ENCODE measurements at regions not wholly inside any gene's neighbourhood (a gene's known extent, or its start where the extent isn't known, plus 50 kb on each side); places are given as distances from the start of the nearest gene placed in this dataset.

DNA sequence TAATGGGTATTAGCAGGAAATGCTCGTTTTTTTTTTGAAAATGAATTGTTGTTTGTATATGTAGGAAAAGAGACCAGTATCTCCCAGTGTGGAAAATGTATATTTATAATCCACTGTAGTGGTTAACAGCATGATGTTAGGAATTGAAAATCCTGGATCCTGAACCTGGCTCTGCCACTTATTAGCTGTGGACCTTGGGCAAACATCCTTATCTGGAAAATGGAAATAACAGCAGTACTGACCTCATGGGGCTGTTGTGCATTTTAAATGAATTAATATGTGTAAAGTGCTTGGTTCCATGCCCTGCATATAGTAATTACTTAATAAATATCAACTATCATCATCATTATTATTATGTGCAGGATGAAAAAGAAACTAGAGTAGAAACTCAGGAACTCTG lies 251.3 kb downstream of the CDCA7 start:
- no peaks in the 10 kb centered on the region for H3K79me2 ChIP-seq (ENCODE audit: insufficient read depth, low read length)
- no peak overlapping the region for H3K27ac ChIP-seq (ENCODE audit: low read length)
- H4K20me1 ChIP-seq (ENCODE audit: insufficient read depth, low read length) = no peaks in the 10 kb centered on the region
- H3K36me3 ChIP-seq (ENCODE audit: insufficient read depth, low read length) = no peaks in the 10 kb centered on the region
- H3K9me3 ChIP-seq (ENCODE audit: insufficient read depth, low read length, severe bottlenecking) = no peaks in the 10 kb centered on the region
- H3K9ac ChIP-seq (ENCODE audit: low read depth, low read length) = no peak overlapping the region
- H2AFZ ChIP-seq (ENCODE audit: low read depth, low read length) = no peak overlapping the region
- ATAC-seq (ENCODE audit: insufficient read depth, low read depth) = no peak
- H3K4me2 ChIP-seq (ENCODE audit: insufficient read depth, low read length) = no peak overlapping the region
- no peak for DNase-seq
- TF ChIP-seq, protein P1, sequence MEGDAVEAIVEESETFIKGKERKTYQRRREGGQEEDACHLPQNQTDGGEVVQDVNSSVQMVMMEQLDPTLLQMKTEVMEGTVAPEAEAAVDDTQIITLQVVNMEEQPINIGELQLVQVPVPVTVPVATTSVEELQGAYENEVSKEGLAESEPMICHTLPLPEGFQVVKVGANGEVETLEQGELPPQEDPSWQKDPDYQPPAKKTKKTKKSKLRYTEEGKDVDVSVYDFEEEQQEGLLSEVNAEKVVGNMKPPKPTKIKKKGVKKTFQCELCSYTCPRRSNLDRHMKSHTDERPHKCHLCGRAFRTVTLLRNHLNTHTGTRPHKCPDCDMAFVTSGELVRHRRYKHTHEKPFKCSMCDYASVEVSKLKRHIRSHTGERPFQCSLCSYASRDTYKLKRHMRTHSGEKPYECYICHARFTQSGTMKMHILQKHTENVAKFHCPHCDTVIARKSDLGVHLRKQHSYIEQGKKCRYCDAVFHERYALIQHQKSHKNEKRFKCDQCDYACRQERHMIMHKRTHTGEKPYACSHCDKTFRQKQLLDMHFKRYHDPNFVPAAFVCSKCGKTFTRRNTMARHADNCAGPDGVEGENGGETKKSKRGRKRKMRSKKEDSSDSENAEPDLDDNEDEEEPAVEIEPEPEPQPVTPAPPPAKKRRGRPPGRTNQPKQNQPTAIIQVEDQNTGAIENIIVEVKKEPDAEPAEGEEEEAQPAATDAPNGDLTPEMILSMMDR (IDR thresholded peaks at IDR 0.05; ENCODE audit: borderline replicate concordance, extremely low read depth, low read length, poor library complexity, severe bottlenecking) = no peak
- no peak for TF ChIP-seq EZH2 (IDR thresholded peaks at IDR 0.05; ENCODE audit: borderline replicate concordance, low read depth, low read length, severe bottlenecking)
- no peak overlapping the region for H3K4me3 ChIP-seq (ENCODE audit: low read depth in 1 of 2, low read length in 2 of 2)
- H3K4me1 ChIP-seq (ENCODE audit: insufficient read depth, low read length) = peaks cover 17% of the 10 kb centered on the region
- H3K27me3 ChIP-seq (ENCODE audit: insufficient read depth, low read length, poor library complexity) = peaks cover 2% of the 10 kb centered on the region

DNA sequence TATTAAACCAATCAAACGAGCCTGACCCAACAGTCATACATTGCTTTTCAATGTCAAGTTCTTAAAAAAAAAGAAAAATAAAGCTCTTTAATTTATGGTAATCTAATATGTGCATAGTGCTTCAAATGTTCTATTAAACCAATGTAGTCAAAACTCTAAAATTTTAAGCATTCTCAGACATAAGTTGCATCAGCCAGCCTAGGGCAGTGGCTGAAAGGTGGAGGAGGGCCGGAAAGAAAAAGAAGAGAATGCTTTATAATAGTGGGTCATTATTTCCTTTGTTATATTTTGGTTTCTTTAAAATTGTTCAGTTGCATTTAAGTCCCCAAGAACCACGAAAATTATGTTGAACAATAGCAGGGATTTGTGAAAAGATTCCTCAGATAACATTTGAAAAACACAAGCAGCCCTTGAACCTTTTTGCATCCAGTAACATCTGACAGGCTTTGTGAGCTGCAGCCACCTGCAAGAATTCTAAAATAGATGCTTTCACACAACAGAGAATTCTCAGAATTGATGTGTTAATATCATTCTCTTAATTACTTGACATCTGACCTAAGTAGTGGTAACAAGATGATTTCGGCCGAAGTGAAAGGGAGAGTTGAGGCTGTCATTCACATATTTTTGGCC lies 252.1 kb downstream of the CDCA7 start:
- DNase-seq (peak; percentile 20), ATAC-seq (ENCODE audit: insufficient read depth, low read depth) (peak; percentile 69)
- Histone ChIP-seq H3K79me2 (ENCODE audit: insufficient read depth, low read length) (no peaks in the 10 kb centered on the region), H3K9ac (ENCODE audit: low read depth, low read length) (no peak overlapping the region), H3K27me3 (ENCODE audit: insufficient read depth, low read length, poor library complexity) (peaks cover 2% of the 10 kb centered on the region), H3K36me3 (ENCODE audit: insufficient read depth, low read length) (no peaks in the 10 kb centered on the region), H3K9me3 (ENCODE audit: insufficient read depth, low read length, severe bottlenecking) (no peaks in the 10 kb centered on the region), H3K4me3 (ENCODE audit: low read depth in 1 of 2, low read length in 2 of 2) (no peak overlapping the region), H2AFZ (ENCODE audit: low read depth, low read length) (no peak overlapping the region), H4K20me1 (ENCODE audit: insufficient read depth, low read length) (no peaks in the 10 kb centered on the region), H3K4me1 (ENCODE audit: insufficient read depth, low read length) (peaks cover 17% of the 10 kb centered on the region), H3K27ac (ENCODE audit: low read length) (peak overlapping the region; percentile 15; the same call in 1 of the 2 replicates), H3K4me2 (ENCODE audit: insufficient read depth, low read length) (peak overlapping the region; percentile 20; the same call in 1 of the 2 replicates)
- TF ChIP-seq, protein P1 (IDR thresholded peaks at IDR 0.05; ENCODE audit: borderline replicate concordance, extremely low read depth, low read length, poor library complexity, severe bottlenecking) = no peak
- no peak for TF ChIP-seq EZH2 (IDR thresholded peaks at IDR 0.05; ENCODE audit: borderline replicate concordance, low read depth, low read length, severe bottlenecking)

DNA sequence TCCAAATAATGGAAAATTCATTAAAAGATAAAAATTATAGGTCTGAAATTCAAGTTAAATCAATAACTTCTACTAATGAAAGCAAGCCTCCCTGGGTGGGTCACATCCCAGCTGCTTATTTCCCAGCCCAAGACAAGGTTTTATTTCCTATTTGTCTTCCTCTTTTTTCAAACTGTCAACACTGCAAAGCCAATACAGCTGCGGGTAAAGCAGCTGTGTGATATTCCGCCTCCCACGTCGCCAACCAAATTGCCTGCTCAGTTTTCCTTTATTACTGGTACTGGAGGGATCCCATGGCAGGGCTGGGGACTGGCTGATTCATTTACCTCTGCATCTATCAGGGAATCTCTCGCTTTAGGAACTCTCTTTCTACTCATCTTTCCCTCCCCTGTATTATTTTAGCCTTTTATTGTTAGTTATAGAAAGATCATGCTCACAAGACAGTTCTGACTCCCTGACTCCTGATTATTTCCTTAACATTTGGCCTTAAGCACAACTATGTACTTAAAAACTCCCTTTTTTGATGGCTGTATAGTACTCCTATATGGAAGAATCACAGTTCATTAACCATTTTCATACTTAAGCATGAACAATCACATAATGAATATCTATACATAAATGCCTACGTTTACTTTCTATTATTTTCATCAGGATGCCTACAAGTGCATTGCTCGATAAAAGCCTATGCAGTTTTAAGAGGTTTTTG lies 253.1 kb downstream of the CDCA7 start:
- Histone ChIP-seq H4K20me1 (ENCODE audit: insufficient read depth, low read length) (no peaks in the 10 kb centered on the region), H3K27ac (ENCODE audit: low read length) (no peak overlapping the region), H3K27me3 (ENCODE audit: insufficient read depth, low read length, poor library complexity) (peaks cover 2% of the 10 kb centered on the region), H3K4me2 (ENCODE audit: insufficient read depth, low read length) (0 out of 2 replicates have a peak overlapping the region, but pooled peaks have one; percentile 20), H3K79me2 (ENCODE audit: insufficient read depth, low read length) (no peaks in the 10 kb centered on the region), H2AFZ (ENCODE audit: low read depth, low read length) (no peak overlapping the region), H3K9me3 (ENCODE audit: insufficient read depth, low read length, severe bottlenecking) (no peaks in the 10 kb centered on the region), H3K4me3 (ENCODE audit: low read depth in 1 of 2, low read length in 2 of 2) (no peak overlapping the region), H3K4me1 (ENCODE audit: insufficient read depth, low read length) (peaks cover 17% of the 10 kb centered on the region), H3K36me3 (ENCODE audit: insufficient read depth, low read length) (no peaks in the 10 kb centered on the region), H3K9ac (ENCODE audit: low read depth, low read length) (no peak overlapping the region)
- TF ChIP-seq EZH2 (IDR thresholded peaks at IDR 0.05; ENCODE audit: borderline replicate concordance, low read depth, low read length, severe bottlenecking) = no peak
- TF ChIP-seq, protein P1 (IDR thresholded peaks at IDR 0.05; ENCODE audit: borderline replicate concordance, extremely low read depth, low read length, poor library complexity, severe bottlenecking) = no peak
- DNase-seq = no peak
- ATAC-seq (ENCODE audit: insufficient read depth, low read depth) = no peak

Measured in DND-41 (cell line).